K562 (cell line): ENCODE measurements at regions not wholly inside any gene's neighbourhood (a gene's known extent, or its start where the extent isn't known, plus 50 kb on each side); places are given as distances from the start of the nearest gene placed in this dataset.

Experiments used
- MAZ ChIP-seq, 2 experiments: fragments of 450-650 bp in 1 of 2; sonication (generic) in 1 of 2; formaldehyde crosslinking; IDR thresholded peaks in 1 of 2; conservative IDR thresholded peaks in 1 of 2; 2 replicates each; pipeline versions ENCODE4 v1.4.0 to v1.5.0; 2020; ENCODE audit warnings: mild to moderate bottlenecking in 1 of 2, missing genetic modification reagents in 1 of 2
- MGA ChIP-seq: fragments of 450-650 bp; IDR thresholded peaks from 2 replicates; pipeline ENCODE4 v1.6.1; 2016; ENCODE audit warnings: mild to moderate bottlenecking, moderate library complexity
- ZNF133 ChIP-seq: fragments of 250-450 bp; sonication (Bioruptor Pico); IDR thresholded peaks from 2 replicates; pipeline ENCODE4 v1.4.0; 2020; ENCODE audit warnings: mild to moderate bottlenecking
- TF ChIP-seq, protein P1 (sequence below): fragments of 250-450 bp; sonication (Bioruptor Pico); IDR thresholded peaks from 2 replicates; pipeline ENCODE4 v1.8.0; 2021; ENCODE audit warnings: borderline replicate concordance, mild to moderate bottlenecking, moderate library complexity; ENCODE audit not compliant: poor library complexity, severe bottlenecking

DNA sequence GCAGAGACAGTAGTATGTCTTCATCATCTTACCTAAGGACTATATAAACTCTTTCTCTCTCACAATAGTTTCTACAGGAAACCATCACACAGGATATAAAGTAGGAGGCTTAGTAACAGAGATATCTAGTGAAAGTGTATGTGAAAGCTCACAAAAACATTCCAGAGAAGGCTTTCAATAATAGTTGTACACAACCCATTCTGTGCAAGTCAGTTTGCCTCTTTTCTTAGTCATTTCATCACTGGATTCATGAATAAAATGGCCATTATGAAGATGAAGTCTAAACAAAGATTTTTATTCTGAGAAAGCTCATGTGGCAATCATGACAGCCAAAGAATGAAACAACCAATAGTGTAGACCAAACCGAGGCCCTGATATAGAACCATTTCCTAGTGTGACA lies 178.8 kb downstream of the GNAT3 start (continued):
- TF ChIP-seq, protein P1, sequence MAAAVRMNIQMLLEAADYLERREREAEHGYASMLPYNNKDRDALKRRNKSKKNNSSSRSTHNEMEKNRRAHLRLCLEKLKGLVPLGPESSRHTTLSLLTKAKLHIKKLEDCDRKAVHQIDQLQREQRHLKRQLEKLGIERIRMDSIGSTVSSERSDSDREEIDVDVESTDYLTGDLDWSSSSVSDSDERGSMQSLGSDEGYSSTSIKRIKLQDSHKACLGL (CRISPR knock-in tag), result no peak
- no peak for TF ChIP-seq MGA
- TF ChIP-seq MAZ (CRISPR knock-in tag; conservative IDR thresholded peaks at IDR 0.05 in 1 of 2, IDR thresholded peaks at IDR 0.05 in 1 of 2), result no peak
- no peak for TF ChIP-seq ZNF133 (CRISPR knock-in tag)
